Hepatocyte (in vitro differentiated cells): ENCODE measurements at regions not wholly inside any gene's neighbourhood (a gene's known extent, or its start where the extent isn't known, plus 50 kb on each side); places are given as distances from the start of the nearest gene placed in this dataset.

Experiments
- DNase-seq: peaks from one replicate; pipeline ENCODE4 v3.0.0-alpha.2; 2016; ENCODE audit warnings: low spot score
- H2AFZ ChIP-seq: fragments of 200-600 bp; sonication (generic); 2 replicates; pipeline ENCODE4 v1.6.0; 2016; ENCODE audit warnings: antibody characterized with exemption, mild to moderate bottlenecking
- H3K27ac ChIP-seq: fragments of 200-600 bp; sonication (generic); 2 replicates; pipeline ENCODE4 v1.5.1; 2016; ENCODE audit warnings: mild to moderate bottlenecking
- H3K27me3 ChIP-seq: fragments of 200-600 bp; sonication (generic); 2 replicates; pipeline ENCODE4 v1.6.1; 2016
- H3K36me3 ChIP-seq: fragments of 200-600 bp; sonication (generic); replicated peaks from 2 replicates; pipeline ENCODE4 v1.5.1; 2016; ENCODE audit warnings: low read depth; ENCODE audit not compliant: insufficient read depth
- H3K4me1 ChIP-seq: fragments of 200-600 bp; sonication (generic); 2 replicates; pipeline ENCODE4 v1.5.1; 2016; ENCODE audit warnings: mild to moderate bottlenecking, moderate library complexity; ENCODE audit not compliant: insufficient read depth
- H3K4me2 ChIP-seq: fragments of 200-600 bp; sonication (generic); 2 replicates; pipeline ENCODE4 v1.6.0; 2016
- H3K4me3 ChIP-seq: fragments of 200-600 bp; sonication (generic); 2 replicates; pipeline ENCODE4 v1.5.1; 2016; ENCODE audit warnings: mild to moderate bottlenecking
- H3K79me2 ChIP-seq: fragments of 200-600 bp; sonication (generic); 2 replicates; pipeline ENCODE4 v1.6.0; 2017; ENCODE audit warnings: mild to moderate bottlenecking
- H3K9me2 ChIP-seq: fragments of 200-600 bp; sonication (generic); replicated peaks from 2 replicates; pipeline ENCODE4 v1.6.0; 2017; ENCODE audit warnings: mild to moderate bottlenecking; ENCODE audit not compliant: insufficient read depth
- H3K9me3 ChIP-seq: fragments of 200-600 bp; sonication (generic); 2 replicates; pipeline ENCODE4 v1.5.1; 2016; ENCODE audit warnings: low read depth, mild to moderate bottlenecking
- H4K20me1 ChIP-seq: fragments of 200-600 bp; sonication (generic); 2 replicates; pipeline ENCODE4 v1.6.0; 2016; ENCODE audit warnings: mild to moderate bottlenecking; ENCODE audit not compliant: insufficient read depth, poor library complexity, severe bottlenecking
- EZH2 ChIP-seq: fragments of 200-600 bp; sonication (generic); IDR thresholded peaks from 2 replicates; pipeline ENCODE4 v1.6.1; 2016; ENCODE audit warnings: antibody characterized with exemption, mild to moderate bottlenecking, borderline replicate concordance
- EZH2phosphoT487 ChIP-seq: fragments of 200-600 bp; sonication (generic); IDR thresholded peaks from one replicate; pipeline ENCODE4 v1.6.1; 2018; ENCODE audit warnings: antibody characterized with exemption, mild to moderate bottlenecking, low read depth, moderate library complexity; ENCODE audit not compliant: unreplicated experiment, severe bottlenecking
- WGBS: methylation state at CpG from one replicate; pipeline ENCODE4 v1.1.6; 2016; ENCODE audit warnings: low lambda C conversion rate; ENCODE audit errors: missing lambda C conversion rate; 5-methylcytosine and 5-hydroxymethylcytosine counted together
- TF ChIP-seq, protein P1 (sequence below): fragments of 200-600 bp; sonication (generic); IDR thresholded peaks from 2 replicates; pipeline ENCODE4 v1.5.1; 2016; ENCODE audit warnings: antibody characterized with exemption, mild to moderate bottlenecking; ENCODE audit not compliant: poor library complexity

DNA sequence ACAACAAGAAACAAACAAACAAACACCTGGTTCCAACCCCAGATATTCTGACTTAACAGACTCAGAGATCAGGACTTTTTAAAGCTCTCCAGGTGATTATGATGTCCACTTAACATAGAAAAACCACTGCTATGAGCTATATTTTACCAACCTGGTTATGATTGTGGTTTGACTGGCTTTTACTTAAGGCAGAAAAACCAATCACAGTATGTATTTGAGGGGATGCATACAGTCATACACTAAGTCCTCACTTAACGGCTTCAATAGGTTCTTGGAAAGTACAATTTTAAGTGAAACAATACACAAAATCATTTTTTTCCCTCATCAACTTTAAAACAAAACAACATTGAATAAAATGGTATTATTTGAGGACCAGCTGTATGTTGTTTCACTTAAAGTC, 393.6 kb downstream of the ZEB2 start:
- Histone ChIP-seq H3K79me2 (no peaks in the 10 kb centered on the region), H3K4me2 (no peak overlapping the region), H3K4me1 (no peaks in the 10 kb centered on the region), H3K9me3 (no peaks in the 10 kb centered on the region), H3K27ac (no peak overlapping the region), H2AFZ (no peak overlapping the region), H3K4me3 (no peak overlapping the region), H4K20me1 (no peaks in the 10 kb centered on the region), H3K9me2 (no peaks in the 10 kb centered on the region), H3K36me3 (no peaks in the 10 kb centered on the region), H3K27me3 (no peaks in the 10 kb centered on the region)
- DNase-seq, result no peak
- TF ChIP-seq EZH2, result no peak
- TF ChIP-seq EZH2phosphoT487, result no peak
- TF ChIP-seq, protein P1, sequence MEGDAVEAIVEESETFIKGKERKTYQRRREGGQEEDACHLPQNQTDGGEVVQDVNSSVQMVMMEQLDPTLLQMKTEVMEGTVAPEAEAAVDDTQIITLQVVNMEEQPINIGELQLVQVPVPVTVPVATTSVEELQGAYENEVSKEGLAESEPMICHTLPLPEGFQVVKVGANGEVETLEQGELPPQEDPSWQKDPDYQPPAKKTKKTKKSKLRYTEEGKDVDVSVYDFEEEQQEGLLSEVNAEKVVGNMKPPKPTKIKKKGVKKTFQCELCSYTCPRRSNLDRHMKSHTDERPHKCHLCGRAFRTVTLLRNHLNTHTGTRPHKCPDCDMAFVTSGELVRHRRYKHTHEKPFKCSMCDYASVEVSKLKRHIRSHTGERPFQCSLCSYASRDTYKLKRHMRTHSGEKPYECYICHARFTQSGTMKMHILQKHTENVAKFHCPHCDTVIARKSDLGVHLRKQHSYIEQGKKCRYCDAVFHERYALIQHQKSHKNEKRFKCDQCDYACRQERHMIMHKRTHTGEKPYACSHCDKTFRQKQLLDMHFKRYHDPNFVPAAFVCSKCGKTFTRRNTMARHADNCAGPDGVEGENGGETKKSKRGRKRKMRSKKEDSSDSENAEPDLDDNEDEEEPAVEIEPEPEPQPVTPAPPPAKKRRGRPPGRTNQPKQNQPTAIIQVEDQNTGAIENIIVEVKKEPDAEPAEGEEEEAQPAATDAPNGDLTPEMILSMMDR, result no peak
- WGBS, result 100% methylated on average over 1 of the region's 1 CpG

DNA sequence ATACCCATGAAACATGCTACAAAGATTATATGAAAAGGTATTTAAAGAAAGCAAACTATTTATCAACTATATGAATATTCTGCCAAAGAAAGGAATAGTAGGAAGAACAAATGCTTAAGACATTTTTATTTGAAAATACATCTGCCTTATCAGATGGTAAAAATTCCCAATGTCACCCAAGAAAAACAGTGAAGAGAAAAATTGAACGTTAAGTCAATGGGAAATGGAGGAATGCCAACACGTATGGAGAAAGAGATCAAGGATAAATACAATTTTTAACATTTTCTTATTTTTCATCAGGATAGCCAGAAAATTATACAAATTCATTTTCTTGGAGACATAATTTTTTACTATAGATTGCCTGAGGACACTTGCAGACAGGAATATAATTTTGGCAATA, 394.2 kb downstream of the ZEB2 start:
- Histone ChIP-seq H3K9me2 (no peaks in the 10 kb centered on the region), H3K36me3 (no peaks in the 10 kb centered on the region), H3K4me1 (no peaks in the 10 kb centered on the region), H3K9me3 (no peaks in the 10 kb centered on the region), H3K4me2 (no peak overlapping the region), H3K4me3 (no peak overlapping the region), H3K27me3 (no peaks in the 10 kb centered on the region), H4K20me1 (no peaks in the 10 kb centered on the region), H2AFZ (no peak overlapping the region), H3K79me2 (no peaks in the 10 kb centered on the region), H3K27ac (no peak overlapping the region)
- DNase-seq, result no peak
- TF ChIP-seq EZH2 (no peak), EZH2phosphoT487 (no peak)
- TF ChIP-seq, protein P1, result no peak
- 91% methylated on average over 2 of the region's 2 CpGs for WGBS

DNA sequence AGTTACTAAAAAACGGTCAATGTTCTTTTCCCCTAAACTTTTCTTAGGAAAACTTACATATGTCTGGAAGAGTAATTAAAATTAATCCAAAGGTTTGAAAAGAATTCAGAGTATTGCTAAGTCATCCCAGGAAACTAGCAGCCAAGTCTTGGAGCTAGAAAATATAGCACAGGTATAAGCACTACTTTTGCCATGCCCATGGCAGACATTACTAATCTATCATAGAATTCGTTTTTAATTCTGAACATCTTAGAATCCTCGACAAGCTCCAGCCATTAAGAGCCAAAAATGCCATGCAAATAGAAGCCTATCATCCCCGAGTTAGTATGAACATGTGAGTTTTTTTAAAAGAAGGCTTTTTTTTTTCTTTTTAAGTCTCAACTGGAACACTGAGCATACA, 395.0 kb downstream of the ZEB2 start:
- WGBS, result 97% methylated on average over 4 of the region's 4 CpGs
- Histone ChIP-seq H2AFZ (no peak overlapping the region), H4K20me1 (no peaks in the 10 kb centered on the region), H3K27me3 (no peaks in the 10 kb centered on the region), H3K9me2 (no peaks in the 10 kb centered on the region), H3K4me3 (no peak overlapping the region), H3K9me3 (no peaks in the 10 kb centered on the region), H3K4me1 (no peaks in the 10 kb centered on the region), H3K4me2 (no peak overlapping the region), H3K79me2 (no peaks in the 10 kb centered on the region), H3K27ac (no peak overlapping the region), H3K36me3 (no peaks in the 10 kb centered on the region)
- no peak for DNase-seq
- TF ChIP-seq, protein P1, result no peak
- no peak for TF ChIP-seq EZH2phosphoT487
- no peak for TF ChIP-seq EZH2

DNA sequence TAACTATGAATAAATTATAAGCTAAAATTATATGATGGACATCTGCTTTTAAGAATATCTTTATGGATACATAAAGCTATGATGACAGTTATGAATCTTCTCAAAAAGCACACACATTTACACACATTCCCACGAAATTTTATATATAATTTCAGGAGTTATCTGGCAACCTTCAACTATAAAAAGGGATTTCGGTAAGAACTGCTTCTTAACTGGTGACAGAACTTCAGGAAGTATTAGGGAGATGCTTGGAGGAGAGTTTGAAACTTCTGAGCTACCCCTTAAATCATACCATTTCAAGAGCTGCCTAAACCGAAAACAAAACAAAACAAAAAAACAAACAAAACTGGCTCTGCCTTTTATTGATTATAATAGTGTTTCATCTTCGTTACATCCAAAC, 399.4 kb downstream of the ZEB2 start:
- H3K27me3 ChIP-seq, result no peaks in the 10 kb centered on the region
- TF ChIP-seq EZH2phosphoT487 (no peak), EZH2 (no peak)
- TF ChIP-seq, protein P1, result no peak
- WGBS, result 89% methylated on average over 4 of the region's 4 CpGs
- no peak overlapping the region for H2AFZ ChIP-seq
- no peaks in the 10 kb centered on the region for H3K4me1 ChIP-seq
- H3K4me3 ChIP-seq, result no peak overlapping the region
- H4K20me1 ChIP-seq, result no peaks in the 10 kb centered on the region
- no peaks in the 10 kb centered on the region for H3K36me3 ChIP-seq
- H3K9me3 ChIP-seq, result no peaks in the 10 kb centered on the region
- no peak overlapping the region for H3K27ac ChIP-seq
- DNase-seq, result no peak
- no peak overlapping the region for H3K4me2 ChIP-seq
- no peaks in the 10 kb centered on the region for H3K9me2 ChIP-seq
- no peaks in the 10 kb centered on the region for H3K79me2 ChIP-seq
